GM21447 (cell line): ENCODE measurements at regions not wholly inside any gene's neighbourhood (a gene's known extent, or its start where the extent isn't known, plus 50 kb on each side); places are given as distances from the start of the nearest gene placed in this dataset.
"Not testable (repeated sequence)": the region's sequence is repeated elsewhere in the genome, so short reads cannot be mapped to it uniquely, and the experiment has no call there.

Experiments
- ATAC-seq: cut with Tn5 transposase; IDR thresholded peaks from one replicate; pipeline ENCODE4 v1.9.1; 2021; ENCODE audit not compliant: unreplicated experiment

DNA sequence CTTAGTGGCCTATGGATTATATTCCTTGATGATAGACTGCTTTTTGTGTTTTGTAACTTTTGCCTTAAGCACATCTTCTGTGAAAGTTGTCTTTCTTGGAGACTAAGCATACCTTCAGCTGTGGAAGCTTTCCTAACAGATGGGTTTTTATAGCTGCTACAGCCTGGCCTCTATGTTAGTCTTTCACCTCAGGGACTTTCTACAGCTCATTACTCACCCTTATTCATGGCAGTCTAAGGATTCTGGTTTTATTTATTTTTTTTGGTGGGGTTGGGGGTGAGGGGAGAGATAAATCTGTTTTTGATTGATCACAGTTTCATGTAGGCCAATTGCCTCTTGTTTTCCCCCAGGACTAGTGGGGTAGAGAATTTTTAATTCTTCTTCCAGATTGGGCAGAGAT is 219.9 kb downstream of the DKK1 start:
- no peak for ATAC-seq

DNA sequence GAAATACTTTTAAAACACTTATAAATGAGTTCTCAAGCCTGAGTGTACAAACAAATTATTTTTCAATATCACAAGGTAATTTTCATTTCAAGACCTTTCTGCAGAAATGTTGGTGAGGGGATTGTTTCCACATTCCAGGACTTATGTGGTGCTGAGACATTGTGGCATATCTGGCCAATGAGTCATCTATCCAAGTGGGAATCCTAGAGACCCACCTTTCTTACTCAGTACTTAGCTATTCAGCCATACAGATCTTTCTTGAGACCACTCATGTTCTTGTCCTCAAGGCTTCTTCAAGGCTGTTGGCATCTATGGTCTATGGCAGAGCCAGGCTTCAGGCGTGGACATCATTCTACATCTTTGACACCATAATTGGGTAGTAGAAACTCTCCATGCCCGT is 225.4 kb downstream of the DKK1 start:
- no peak for ATAC-seq

- ATAC-seq: no peak
Observed at GRCh38 chr10:52540479-52540984, 226.5 kb downstream of the DKK1 start.

DNA sequence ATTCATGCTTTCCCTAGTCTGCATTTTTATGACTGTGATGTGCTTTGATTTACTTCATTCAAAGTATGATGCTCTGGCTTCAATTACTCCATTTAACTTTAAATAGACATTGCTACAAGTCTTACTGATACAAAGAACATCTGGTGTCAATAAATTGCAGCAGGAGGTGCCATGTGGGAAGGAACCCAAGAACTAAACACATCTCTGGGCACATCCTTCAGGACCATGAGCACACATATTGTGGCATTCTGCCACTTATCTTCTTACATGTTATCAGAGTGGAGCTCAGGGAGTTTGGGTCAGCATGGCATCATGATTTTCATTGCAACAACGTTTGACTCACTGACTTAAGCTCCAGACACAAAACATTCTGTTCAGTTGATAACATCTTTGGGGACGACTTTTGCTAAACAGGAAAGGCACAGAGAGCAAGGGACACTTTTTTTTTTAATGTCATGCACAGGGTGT is 227.0 kb downstream of the DKK1 start:
- ATAC-seq: no peak

DNA sequence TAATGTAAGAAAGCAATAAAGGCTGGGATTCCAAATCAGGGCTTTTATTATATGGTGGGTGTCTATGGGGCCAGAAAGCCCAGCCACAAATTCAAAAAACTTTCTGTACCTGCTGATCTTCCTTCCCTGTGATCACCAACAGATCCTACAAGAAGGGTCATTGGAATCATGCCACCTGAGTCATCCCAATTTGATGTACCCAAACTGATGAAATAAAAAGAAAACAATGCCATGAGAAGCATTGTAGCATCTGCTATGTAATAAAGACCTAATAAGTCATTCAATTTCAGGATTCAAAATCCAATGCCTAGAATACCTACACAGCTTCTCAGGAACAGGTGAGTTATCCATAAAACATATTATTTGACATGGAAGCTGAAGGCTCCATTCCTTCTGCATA is 228.8 kb downstream of the DKK1 start:
- no peak for ATAC-seq

GRCh38 chr10:52551046-52551445 is 221.5 kb downstream of the MBL2 start:
- ATAC-seq: no peak

- no peak for ATAC-seq
Observed at GRCh38 chr10:52558090-52558489, 214.5 kb downstream of the MBL2 start.

DNA sequence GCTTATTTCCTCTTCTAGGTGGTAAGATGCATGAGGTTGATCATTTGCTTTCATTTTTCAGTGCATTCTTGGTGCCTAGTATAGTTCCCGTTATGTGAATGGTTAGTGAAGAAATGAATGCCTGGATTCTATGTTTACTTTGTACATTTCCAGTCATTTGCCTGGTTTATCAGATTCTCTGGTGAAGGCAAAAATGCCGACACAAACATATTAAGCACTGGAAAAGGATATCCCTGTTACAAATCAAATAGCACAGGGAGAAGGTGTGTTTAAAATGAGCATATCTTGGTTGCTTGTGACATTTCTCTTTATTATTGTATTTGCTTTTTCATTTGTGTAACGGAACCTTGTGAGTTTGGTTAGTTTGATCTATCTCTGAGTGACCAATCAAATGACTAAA is 211.3 kb downstream of the MBL2 start:
- no peak for ATAC-seq

- ATAC-seq: no peak
Observed at GRCh38 chr10:52563360-52563759, 209.2 kb downstream of the MBL2 start.

DNA sequence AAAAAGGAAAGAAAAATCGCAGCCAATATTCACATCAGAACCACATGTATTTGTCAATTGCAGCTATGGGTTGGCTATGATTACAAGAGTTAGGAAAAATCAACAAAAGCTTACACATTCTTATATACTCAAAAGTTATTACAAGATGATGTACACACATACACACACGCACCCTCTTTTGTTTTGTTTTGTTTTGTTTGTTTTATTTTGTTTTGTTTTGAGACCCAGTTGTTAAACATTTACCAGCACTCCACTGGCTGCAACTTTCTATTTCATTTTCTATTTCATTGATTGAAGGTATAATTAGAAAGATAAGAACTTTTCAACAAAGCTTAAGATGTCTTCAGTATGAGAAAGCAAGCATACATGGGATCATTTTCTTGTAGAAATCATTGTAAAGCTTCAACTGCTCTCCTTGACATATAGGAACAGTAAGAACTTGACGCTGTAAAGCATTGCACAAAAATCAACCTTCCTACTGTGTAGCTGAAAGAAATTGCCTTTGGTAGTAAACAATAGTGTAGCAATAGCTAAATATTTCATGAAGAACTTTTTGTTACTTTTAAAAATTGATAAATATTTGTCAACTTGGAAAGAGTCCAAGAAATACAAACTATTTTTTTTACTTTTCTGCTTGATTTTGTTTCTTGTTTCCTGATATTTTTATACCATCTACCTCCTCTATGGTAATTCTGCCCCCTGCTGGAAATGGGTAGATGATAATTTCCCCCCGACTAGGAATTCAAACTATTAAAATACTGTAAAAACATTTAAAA is 205.9 kb downstream of the MBL2 start:
- ATAC-seq: peak; percentile 56

DNA sequence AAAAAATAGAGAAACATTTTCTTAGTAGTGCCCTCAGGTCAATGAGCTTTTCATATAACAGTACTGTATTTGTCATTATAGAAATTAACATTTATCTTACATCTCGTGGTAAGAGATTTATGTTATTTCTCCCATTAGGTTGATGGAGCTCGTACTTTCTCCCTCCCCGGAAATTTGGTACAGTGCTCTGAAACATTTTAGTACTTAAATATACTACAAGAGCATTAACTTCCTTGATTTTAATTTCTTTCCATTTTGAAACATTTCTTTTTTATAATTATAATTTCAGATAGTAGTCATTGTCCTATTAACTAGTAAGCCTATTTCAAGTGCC is 205.4 kb downstream of the MBL2 start:
- ATAC-seq: no peak

- no peak for ATAC-seq
Observed at GRCh38 chr10:52568309-52568708, 204.3 kb downstream of the MBL2 start.

DNA sequence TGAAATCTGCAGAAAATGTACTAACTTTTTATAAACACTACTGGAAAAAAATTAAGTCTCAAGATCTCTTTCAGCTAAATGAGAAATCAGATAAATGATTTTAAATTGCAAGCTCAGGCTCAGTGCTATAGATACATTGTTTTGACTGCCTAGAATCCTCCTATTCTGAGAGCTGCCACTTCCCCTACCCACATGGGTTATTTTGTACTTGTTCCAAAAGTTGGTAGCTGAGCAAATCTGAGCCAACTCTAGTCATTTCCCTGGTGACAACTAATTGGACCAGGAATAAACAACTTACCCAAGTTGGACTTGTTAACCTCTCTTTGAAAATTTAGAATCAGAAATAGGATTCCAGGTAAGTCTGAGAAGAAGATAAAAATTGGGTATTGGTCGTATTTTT is 202.1 kb downstream of the MBL2 start:
- no peak for ATAC-seq

- no peak for ATAC-seq
Observed at GRCh38 chr10:52571018-52571417, 201.6 kb downstream of the MBL2 start.

DNA sequence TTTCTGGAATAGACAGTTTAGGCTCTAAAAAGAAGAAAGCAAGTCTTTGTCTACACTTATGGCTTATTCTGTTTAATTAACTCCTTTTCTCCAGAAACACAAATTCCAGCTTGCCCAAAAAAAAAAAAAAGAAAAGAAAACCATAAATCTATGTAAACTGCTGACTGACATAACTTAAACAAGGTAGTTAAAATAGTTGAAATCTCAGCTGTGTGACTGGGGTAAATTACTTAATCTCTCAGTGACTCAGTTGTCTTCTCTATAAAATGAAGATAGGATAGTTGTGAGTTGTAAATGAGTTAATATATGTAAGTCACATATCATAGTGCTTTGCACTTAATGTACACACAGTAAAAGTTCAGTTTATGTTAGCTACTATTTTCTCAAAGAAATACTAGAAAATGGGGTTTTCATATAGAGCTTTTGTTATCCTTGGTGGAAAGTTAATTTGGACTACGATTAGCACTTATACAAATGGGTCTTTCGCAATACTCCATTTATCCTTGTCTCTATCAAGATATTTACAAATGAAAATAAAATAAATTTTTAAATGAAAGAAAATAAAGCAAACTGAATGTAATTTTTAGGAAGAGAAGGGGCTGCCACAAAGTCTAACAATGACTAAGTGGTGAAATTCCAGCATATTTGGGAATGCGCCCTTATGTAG is 200.9 kb downstream of the MBL2 start:
- ATAC-seq: no peak

DNA sequence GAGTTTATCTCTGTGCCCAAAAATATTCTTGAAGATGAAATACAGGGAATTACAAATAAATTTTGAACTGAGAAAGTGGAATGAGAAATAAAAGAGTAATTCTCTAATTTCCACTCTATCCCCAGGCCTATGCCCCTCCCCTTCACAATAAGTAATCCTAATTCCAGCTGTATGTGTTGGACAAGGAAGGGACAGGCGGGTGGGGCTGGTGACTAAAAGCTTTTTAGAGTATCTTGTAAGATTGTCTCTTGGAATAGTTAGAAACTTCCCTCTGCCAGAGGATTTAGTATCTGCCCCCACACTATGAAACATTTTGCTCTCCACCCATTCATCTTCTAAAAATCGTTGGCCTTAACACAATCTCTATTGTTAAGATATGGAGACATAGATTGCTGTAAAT is 199.2 kb downstream of the MBL2 start:
- no peak for ATAC-seq

- ATAC-seq: no peak
Observed at GRCh38 chr10:52574697-52575096, 197.9 kb downstream of the MBL2 start.

DNA sequence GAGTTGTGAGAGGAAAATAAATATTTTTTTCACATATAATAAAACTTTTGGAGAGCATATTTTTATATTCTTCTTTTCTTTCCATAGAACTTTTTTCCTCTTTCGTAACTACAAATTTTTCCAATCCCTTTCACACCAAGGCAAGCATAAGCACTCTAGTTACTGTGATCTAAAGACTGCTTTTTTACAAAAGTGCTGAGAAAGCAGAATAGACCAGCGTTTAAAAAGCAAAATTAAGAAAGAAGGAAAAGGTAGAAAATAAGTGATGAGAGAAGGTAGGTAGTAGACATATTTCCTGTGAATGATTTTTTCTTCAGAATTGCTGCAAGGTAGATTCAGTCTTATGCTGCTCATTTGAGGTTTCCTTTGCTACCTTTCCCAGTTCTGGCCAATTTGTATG is 195.5 kb downstream of the MBL2 start:
- ATAC-seq: no peak

- no peak for ATAC-seq
Observed at GRCh38 chr10:52578871-52579405, 193.6 kb downstream of the MBL2 start.

DNA sequence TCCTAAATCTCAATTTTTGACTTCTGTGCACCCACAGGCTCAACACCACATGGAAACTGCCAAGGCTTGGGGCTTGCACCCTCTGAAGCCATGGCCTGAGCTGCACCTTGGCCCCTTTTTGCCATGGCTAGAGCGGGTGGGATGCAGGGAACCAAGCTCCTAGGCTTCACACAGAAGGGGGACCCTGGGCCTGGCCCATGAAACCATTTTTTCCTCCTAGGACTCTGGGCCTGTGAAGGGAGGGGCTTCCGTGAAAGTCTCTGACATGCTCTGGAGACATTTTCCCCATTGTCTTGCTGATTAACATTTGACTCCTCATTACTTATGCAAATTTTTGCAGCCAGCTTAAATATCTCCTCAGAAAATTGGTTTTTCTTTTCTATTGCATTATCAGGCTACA is 190.9 kb downstream of the MBL2 start:
- not testable (repeated sequence) for ATAC-seq

DNA sequence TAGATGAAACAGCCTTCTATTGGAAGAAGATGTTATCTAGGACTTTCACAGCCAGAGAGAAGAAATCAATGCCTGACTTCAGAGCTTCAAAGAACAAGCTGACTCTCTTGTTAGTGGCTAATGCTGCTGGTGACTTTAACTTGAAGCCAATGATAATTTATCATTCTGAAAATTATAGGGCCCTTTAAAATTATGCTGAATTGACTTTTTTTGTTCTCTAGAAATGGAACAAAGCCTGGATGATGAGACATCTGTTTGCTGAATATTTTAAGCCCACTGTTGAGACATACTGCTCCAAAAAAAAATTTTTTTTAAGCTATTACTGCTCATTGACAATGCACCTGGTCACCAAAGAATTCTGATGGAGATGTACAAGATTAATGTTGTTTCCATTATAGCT is 189.2 kb downstream of the MBL2 start:
- no peak for ATAC-seq

DNA sequence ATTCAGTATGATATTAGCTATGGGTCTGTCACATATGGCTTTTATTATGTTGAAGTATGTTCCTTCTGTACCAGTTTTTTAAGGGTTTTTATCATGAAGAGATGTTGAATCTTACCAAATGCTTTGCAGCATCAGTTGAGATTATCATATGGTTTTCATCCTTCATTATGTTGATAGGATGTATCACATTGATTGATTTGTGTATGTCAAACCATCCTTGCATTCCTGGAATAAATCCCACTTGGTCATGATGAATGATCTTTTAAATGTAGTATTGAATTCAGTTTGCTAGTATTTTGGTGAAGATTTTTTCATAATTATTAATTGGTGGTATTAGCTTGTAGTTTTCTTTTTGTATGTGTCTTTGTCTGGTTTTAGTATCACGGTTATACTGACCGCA is 185.9 kb downstream of the MBL2 start:
- ATAC-seq: no peak
